ENCODE measurements at regions not wholly inside any gene's neighbourhood (a gene's known extent, or its start where the extent isn't known, plus 50 kb on each side); places are given as distances from the start of the nearest gene placed in this dataset.

DNA sequence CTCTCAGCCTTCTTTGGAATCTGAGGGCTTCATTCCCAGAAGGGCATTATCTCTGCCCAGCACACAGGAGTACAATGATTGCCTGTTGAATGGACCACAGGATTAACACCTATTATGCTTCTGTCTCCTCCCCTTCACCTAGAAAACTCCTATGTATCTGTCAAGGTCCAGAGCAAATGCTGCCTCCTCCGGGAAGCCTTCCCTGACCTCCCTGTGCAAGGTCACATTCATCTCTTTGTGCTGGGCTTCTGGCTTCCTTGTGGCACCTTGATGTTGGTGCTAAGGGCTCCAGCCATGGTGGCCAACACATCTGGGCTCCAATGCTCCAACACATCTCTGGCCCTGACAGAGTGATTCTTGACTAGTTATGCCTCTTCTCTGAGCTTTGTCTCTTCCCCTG is 49.9 kb upstream of the ATP2B2 start:
- no peaks in the 10 kb centered on the region for H3K27me3 ChIP-seq (ENCODE audit: control insufficient read depth, insufficient read depth, low read length)

DNA sequence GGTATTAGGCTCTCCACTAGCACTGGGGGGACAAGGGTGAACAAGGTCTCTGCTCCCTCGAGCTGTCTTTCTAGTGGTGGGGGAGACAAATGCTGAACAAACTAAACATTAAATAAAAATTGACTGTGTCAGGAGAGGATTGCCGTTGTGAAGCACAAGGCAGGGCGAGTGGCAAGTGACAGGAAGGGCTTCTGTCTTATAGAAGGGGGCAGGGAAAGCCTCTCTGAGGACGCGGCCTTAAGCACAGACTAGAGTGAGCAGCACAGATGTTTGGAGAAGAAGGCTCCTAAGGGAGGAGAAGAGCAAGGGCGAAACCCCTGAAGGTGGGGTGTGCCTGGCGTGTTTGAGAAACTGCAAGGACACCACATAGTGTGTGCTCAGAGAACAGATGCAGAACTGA is 50.9 kb upstream of the ATP2B2 start:
- Histone ChIP-seq H3K36me3 (ENCODE audit: control insufficient read depth, insufficient read depth, low read length) (no peaks in the 10 kb centered on the region), H3K9ac (ENCODE audit: low read depth, low read length) (no peak overlapping the region), H3K27ac (ENCODE audit: low read depth, low read length) (no peak overlapping the region), H3K27me3 (ENCODE audit: control insufficient read depth, insufficient read depth, low read length) (no peaks in the 10 kb centered on the region), H3K4me1 (ENCODE audit: control insufficient read depth, insufficient read depth, low read length) (peaks cover 10% of the 10 kb centered on the region; the same call in 1 of the 2 replicates), H3K4me3 (ENCODE audit: low read depth, low read length) (no peak overlapping the region), H3K9me3 (ENCODE audit: control insufficient read depth, insufficient read depth, low read length) (no peaks in the 10 kb centered on the region)

More for the DNA sequence above, 49.9 kb upstream of the ATP2B2 start:
- H3K36me3 ChIP-seq (ENCODE audit: control insufficient read depth, insufficient read depth, low read length), result no peaks in the 10 kb centered on the region
- H3K27ac ChIP-seq (ENCODE audit: low read depth, low read length), result no peak overlapping the region
- H3K9ac ChIP-seq (ENCODE audit: low read depth, low read length), result no peak overlapping the region
- no peaks in the 10 kb centered on the region for H3K9me3 ChIP-seq (ENCODE audit: control insufficient read depth, insufficient read depth, low read length)
- H3K4me3 ChIP-seq (ENCODE audit: low read depth, low read length), result no peak overlapping the region
- peaks cover 10% of the 10 kb centered on the region; the same call in 1 of the 2 replicates for H3K4me1 ChIP-seq (ENCODE audit: control insufficient read depth, insufficient read depth, low read length)

DNA sequence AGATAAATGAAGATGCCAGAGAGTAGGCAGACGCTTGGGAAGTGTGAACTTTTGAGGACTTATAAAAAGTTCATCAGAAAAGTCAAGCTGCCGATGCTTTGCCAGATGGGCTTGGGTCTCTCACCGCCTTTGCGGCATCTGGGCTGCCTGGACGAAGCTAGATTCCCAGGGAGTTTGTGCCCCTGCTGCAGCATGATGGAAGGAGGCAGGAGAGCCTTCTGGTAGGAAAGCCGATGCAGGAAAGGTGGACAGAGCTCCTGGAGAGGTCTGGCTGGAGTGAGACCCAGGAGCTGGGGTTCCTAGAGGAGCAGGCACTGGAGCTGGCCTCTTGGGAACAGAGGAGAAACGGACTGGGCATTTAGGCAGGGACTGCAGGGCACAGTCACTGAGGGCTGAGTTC is 51.9 kb upstream of the ATP2B2 start:
- Histone ChIP-seq H3K4me3 (ENCODE audit: low read depth, low read length) (no peak overlapping the region), H3K9ac (ENCODE audit: low read depth, low read length) (no peak overlapping the region), H3K4me1 (ENCODE audit: control insufficient read depth, insufficient read depth, low read length) (peaks cover 10% of the 10 kb centered on the region; the same call in 1 of the 2 replicates), H3K27me3 (ENCODE audit: control insufficient read depth, insufficient read depth, low read length) (no peaks in the 10 kb centered on the region), H3K27ac (ENCODE audit: low read depth, low read length) (no peak overlapping the region), H3K9me3 (ENCODE audit: control insufficient read depth, insufficient read depth, low read length) (no peaks in the 10 kb centered on the region), H3K36me3 (ENCODE audit: control insufficient read depth, insufficient read depth, low read length) (no peaks in the 10 kb centered on the region)

DNA sequence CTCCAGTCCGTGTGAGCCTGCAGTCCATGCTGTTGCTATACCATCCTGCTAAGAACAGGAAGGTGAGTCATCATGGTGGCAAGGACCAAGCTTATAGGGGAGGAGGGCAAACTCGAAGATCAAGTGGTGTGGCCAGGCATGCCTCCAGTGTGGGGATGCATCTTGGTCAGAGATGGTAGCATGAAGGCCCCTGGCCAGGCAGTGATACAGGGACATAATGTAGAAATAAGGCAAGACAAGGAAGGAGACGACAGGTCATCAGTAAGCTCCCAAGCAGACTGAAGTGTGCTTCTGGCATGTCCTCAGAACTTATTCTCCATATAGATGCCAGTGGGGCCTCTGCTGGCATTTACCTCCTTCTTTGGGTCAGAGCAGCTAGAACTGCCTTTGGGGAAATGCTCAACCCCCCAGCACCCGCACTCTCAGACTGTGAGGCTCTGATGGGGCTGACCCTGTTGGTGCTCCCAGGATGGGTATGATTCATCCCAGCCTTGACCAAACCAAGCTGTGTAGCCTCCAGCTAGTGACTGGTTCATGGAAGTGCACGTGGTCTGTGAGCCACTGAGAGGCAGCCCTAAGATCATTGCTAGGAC is 52.5 kb upstream of the ATP2B2 start:
- Histone ChIP-seq H3K4me1 (ENCODE audit: control insufficient read depth, insufficient read depth, low read length) (peaks cover 10% of the 10 kb centered on the region; the same call in 1 of the 2 replicates), H3K9ac (ENCODE audit: low read depth, low read length) (no peak overlapping the region), H3K27me3 (ENCODE audit: control insufficient read depth, insufficient read depth, low read length) (no peaks in the 10 kb centered on the region)

DNA sequence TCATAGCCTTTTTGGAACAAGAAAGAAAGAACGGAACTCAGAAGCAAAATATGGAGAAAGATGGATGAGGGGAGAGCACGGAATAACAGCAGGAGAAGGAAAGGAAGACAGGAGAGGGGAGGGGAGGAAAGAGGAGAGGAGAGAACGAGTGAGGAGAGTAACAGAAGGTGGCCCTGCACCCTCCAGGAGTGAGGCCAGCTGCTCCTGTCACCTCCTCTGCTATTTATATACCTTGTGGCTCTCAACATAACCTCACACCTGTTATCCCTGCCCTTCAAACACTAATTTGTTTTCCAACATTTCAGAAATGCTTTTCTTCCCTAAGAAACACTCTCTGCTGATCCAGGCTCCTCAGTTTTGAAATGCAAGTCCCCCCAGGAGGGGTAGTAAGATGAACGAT is 53.4 kb upstream of the ATP2B2 start:
- Histone ChIP-seq H3K9me3 (ENCODE audit: control insufficient read depth, insufficient read depth, low read length) (no peaks in the 10 kb centered on the region), H3K36me3 (ENCODE audit: control insufficient read depth, insufficient read depth, low read length) (no peaks in the 10 kb centered on the region), H3K4me3 (ENCODE audit: low read depth, low read length) (no peak overlapping the region), H3K27ac (ENCODE audit: low read depth, low read length) (no peak overlapping the region), H3K9ac (ENCODE audit: low read depth, low read length) (no peak overlapping the region), H3K4me1 (ENCODE audit: control insufficient read depth, insufficient read depth, low read length) (peaks cover 6% of the 10 kb centered on the region; the same call in 1 of the 2 replicates), H3K27me3 (ENCODE audit: control insufficient read depth, insufficient read depth, low read length) (no peaks in the 10 kb centered on the region)

More for the DNA sequence above, 52.5 kb upstream of the ATP2B2 start:
- Histone ChIP-seq H3K4me3 (ENCODE audit: low read depth, low read length) (no peak overlapping the region), H3K9me3 (ENCODE audit: control insufficient read depth, insufficient read depth, low read length) (no peaks in the 10 kb centered on the region), H3K36me3 (ENCODE audit: control insufficient read depth, insufficient read depth, low read length) (no peaks in the 10 kb centered on the region), H3K27ac (ENCODE audit: low read depth, low read length) (no peak overlapping the region)

DNA sequence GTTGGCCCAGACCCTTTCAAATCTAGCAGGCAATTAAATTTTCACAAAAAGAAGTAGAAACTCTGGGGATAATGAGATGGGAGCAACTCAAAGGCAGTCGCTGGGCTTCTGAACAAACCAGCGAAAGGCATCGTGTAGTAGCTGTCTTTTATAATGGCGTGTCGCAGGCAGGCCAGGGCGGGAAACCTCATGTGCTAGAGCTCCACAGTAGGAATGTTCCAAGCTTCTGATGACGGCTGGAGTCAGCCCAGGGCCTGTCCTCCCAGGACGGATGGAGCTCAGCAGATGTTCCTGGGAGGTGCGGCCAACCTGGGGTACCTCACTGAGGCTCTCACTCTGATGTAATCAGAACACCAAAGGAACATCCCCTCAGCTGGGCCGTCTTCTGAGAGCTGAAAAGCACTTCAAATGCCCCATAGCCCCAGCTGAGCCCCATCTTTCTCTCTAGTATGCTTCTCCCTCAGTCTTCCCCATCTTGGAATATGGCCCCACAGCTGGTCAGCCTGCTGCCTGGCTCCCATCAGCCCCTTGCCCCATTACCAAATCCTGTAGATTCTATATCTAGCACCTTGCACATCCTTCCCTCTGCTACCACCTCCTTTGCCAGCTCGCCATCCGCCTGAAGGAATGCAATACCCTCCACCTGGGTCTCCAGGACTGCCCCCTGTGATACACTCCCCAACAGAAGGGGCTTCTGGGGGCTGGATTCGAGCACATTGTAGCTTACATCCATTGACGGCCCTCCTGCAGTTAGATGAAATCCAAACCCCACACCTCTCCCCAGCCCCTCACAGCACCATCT is 54.9 kb upstream of the ATP2B2 start:
- Histone ChIP-seq H3K27me3 (ENCODE audit: control insufficient read depth, insufficient read depth, low read length) (no peaks in the 10 kb centered on the region), H3K9ac (ENCODE audit: low read depth, low read length) (no peak overlapping the region), H3K36me3 (ENCODE audit: control insufficient read depth, insufficient read depth, low read length) (no peaks in the 10 kb centered on the region)

DNA sequence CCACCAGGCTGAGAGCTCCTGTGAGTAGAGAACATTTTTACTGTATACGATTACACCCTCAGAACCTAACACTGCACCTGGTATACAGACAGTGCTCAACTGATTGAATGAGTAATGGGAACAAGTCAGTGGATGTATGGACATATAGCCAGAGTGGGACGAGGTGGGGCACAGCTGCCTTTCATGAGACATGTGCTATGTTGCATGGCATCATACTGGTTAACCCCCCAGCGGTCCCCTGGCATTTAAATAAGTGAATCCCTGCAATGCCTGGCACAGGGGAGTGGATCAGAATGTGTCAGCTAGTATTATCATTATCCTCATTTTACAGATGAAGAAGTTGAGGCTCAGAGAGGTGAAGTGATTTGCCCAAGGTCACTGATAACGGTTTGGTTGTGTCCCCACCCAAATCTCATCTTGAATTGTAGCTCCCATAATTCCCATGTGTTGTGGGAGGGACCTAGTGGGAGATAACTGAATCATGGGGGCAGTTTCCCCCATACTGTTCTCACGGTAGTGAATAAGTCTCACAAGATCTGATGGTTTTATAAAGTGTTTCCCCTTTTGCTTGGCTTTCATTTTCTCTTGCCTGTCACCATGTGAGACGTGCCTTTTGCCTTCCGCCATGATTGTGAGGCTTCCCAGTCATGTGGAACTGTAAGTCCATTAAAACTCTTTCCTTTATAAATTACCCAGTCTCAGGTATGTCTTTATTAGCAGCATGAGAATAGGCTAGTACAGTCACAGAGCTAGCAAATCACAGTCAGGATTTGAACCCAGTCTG is 56.0 kb upstream of the ATP2B2 start:
- H3K27ac ChIP-seq (ENCODE audit: low read depth, low read length), result no peak overlapping the region
- no peak overlapping the region for H3K4me3 ChIP-seq (ENCODE audit: low read depth, low read length)
- no peaks in the 10 kb centered on the region for H3K9me3 ChIP-seq (ENCODE audit: control insufficient read depth, insufficient read depth, low read length)
- no peaks in the 10 kb centered on the region for H3K27me3 ChIP-seq (ENCODE audit: control insufficient read depth, insufficient read depth, low read length)
- no peaks in the 10 kb centered on the region for H3K36me3 ChIP-seq (ENCODE audit: control insufficient read depth, insufficient read depth, low read length)
- H3K9ac ChIP-seq (ENCODE audit: low read depth, low read length), result no peak overlapping the region
- no peaks in the 10 kb centered on the region for H3K4me1 ChIP-seq (ENCODE audit: control insufficient read depth, insufficient read depth, low read length)

More for the DNA sequence above, 54.9 kb upstream of the ATP2B2 start:
- H3K9me3 ChIP-seq (ENCODE audit: control insufficient read depth, insufficient read depth, low read length), result no peaks in the 10 kb centered on the region
- H3K4me3 ChIP-seq (ENCODE audit: low read depth, low read length), result no peak overlapping the region
- no peak overlapping the region for H3K27ac ChIP-seq (ENCODE audit: low read depth, low read length)
- no peaks in the 10 kb centered on the region for H3K4me1 ChIP-seq (ENCODE audit: control insufficient read depth, insufficient read depth, low read length)

DNA sequence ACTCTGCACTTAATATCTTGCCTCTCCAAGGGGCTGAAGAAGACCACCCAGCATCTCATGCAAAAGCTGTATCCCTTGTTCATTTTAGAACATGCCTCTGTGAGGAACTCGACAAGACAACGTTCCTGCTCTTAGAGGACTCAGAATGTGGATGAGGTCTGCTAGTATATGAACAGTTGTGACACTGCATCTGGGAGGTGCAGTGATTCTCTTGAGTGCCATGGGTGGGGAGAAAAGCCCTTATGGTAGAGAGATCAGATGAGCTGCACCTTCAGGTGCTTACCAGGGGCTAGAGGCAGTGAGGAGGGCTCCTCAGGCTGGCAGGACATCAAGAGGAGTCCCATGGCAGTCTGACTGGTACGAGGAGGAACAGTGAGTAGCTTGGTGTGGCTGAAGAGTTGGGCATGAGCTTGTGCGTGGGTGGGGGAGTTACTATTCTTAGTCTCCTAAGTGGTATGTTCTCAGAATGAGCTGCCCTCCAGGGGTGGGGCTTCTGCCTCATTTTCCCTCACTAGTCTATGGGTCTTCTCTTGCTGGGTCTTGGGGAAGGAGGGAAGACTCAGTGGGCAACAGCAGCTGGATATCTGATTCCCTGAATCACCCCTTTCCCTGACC is 56.7 kb upstream of the ATP2B2 start:
- H3K9me3 ChIP-seq (ENCODE audit: control insufficient read depth, insufficient read depth, low read length), result no peaks in the 10 kb centered on the region
- H3K9ac ChIP-seq (ENCODE audit: low read depth, low read length), result no peak overlapping the region
- no peaks in the 10 kb centered on the region for H3K4me1 ChIP-seq (ENCODE audit: control insufficient read depth, insufficient read depth, low read length)
- H3K36me3 ChIP-seq (ENCODE audit: control insufficient read depth, insufficient read depth, low read length), result no peaks in the 10 kb centered on the region
- no peaks in the 10 kb centered on the region for H3K27me3 ChIP-seq (ENCODE audit: control insufficient read depth, insufficient read depth, low read length)
- H3K27ac ChIP-seq (ENCODE audit: low read depth, low read length), result no peak overlapping the region
- H3K4me3 ChIP-seq (ENCODE audit: low read depth, low read length), result no peak overlapping the region

DNA sequence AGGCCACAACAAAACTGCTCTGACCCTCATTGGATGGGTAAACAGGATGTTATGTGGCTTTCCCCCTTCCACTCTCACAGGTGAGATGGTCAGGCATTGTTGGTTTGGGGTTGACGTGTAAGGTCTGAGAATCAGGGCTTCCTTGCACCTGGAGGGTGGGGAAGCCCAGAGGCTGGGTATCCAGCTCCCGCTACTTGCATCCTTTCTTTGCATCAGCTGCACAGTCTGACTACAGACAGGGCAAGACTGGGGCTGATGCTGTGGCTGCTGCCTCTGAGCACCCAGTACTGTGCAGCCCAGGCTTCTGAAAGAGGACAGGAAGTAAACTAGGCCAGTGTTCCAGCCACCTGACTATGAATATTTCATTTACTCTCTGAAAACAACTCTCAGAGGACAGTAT is 58.0 kb upstream of the ATP2B2 start:
- Histone ChIP-seq H3K9me3 (ENCODE audit: control insufficient read depth, insufficient read depth, low read length) (no peaks in the 10 kb centered on the region), H3K9ac (ENCODE audit: low read depth, low read length) (no peak overlapping the region), H3K36me3 (ENCODE audit: control insufficient read depth, insufficient read depth, low read length) (no peaks in the 10 kb centered on the region), H3K27ac (ENCODE audit: low read depth, low read length) (no peak overlapping the region), H3K4me3 (ENCODE audit: low read depth, low read length) (no peak overlapping the region), H3K27me3 (ENCODE audit: control insufficient read depth, insufficient read depth, low read length) (no peaks in the 10 kb centered on the region), H3K4me1 (ENCODE audit: control insufficient read depth, insufficient read depth, low read length) (no peaks in the 10 kb centered on the region)

DNA sequence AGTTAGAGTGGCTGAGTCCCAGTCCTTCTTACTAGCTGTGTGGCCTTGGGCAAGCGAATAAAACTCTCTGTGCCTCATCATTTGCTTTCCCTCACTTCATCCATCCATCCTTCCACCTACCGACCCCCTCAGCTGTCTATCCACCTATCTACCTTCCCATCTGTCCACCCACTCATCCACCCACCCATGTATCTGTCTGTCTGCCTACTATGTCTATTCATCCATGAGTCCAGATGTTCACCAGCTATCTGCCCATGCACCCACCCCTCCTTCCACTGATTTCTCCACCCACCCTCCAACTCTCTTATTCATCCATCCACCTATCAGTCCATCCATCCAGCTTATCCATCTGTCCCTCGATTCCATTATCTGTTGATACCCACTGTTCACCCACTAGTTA is 60.4 kb upstream of the ATP2B2 start:
- Histone ChIP-seq H3K36me3 (ENCODE audit: control insufficient read depth, insufficient read depth, low read length) (no peaks in the 10 kb centered on the region), H3K27me3 (ENCODE audit: control insufficient read depth, insufficient read depth, low read length) (no peaks in the 10 kb centered on the region), H3K9me3 (ENCODE audit: control insufficient read depth, insufficient read depth, low read length) (no peaks in the 10 kb centered on the region), H3K9ac (ENCODE audit: low read depth, low read length) (no peak overlapping the region), H3K4me1 (ENCODE audit: control insufficient read depth, insufficient read depth, low read length) (no peaks in the 10 kb centered on the region), H3K27ac (ENCODE audit: low read depth, low read length) (no peak overlapping the region), H3K4me3 (ENCODE audit: low read depth, low read length) (no peak overlapping the region)

Data from HUES48 (cell line).